KMS-11 (cell line): ENCODE measurements at regions not wholly inside any gene's neighbourhood (a gene's known extent, or its start where the extent isn't known, plus 50 kb on each side); places are given as distances from the start of the nearest gene placed in this dataset.

ENCODE experiments used
- H2AFZ ChIP-seq: fragments of 200-600 bp; sonication (generic); 2 replicates; pipeline ENCODE4 v1.6.1; 2016; ENCODE audit warnings: antibody characterized with exemption, mixed run types, low read depth
- H3K27ac ChIP-seq: fragments of 200-600 bp; sonication (generic); 2 replicates; pipeline ENCODE4 v1.6.1; 2016; ENCODE audit warnings: mild to moderate bottlenecking, mixed run types
- H3K27me3 ChIP-seq: fragments of 200-600 bp; sonication (generic); 2 replicates; pipeline ENCODE4 v1.6.1; 2017; ENCODE audit warnings: mild to moderate bottlenecking, low read depth, mixed run types, moderate library complexity; ENCODE audit not compliant: insufficient read depth
- H3K36me3 ChIP-seq: fragments of 200-600 bp; sonication (generic); 2 replicates; pipeline ENCODE4 v1.6.1; 2017; ENCODE audit warnings: mild to moderate bottlenecking, mixed run types; ENCODE audit not compliant: insufficient read depth
- H3K4me1 ChIP-seq: fragments of 200-600 bp; sonication (generic); 2 replicates; pipeline ENCODE4 v1.6.1; 2016; ENCODE audit warnings: mild to moderate bottlenecking, low read depth, mixed run types; ENCODE audit not compliant: poor library complexity, severe bottlenecking
- H3K4me2 ChIP-seq: fragments of 200-600 bp; sonication (generic); 2 replicates; pipeline ENCODE4 v1.7.0; 2016; ENCODE audit warnings: mild to moderate bottlenecking, mixed run types
- H3K4me3 ChIP-seq: fragments of 200-600 bp; sonication (generic); IDR thresholded peaks from 2 replicates; pipeline ENCODE4 v1.6.1; 2017; ENCODE audit warnings: low read depth, low read length, mixed read lengths; ENCODE audit not compliant: insufficient read depth
- H3K79me2 ChIP-seq: fragments of 200-600 bp; sonication (generic); 2 replicates; pipeline ENCODE4 v1.6.1; 2016; ENCODE audit warnings: low read depth, mixed run types; ENCODE audit not compliant: insufficient read depth
- H3K9ac ChIP-seq: fragments of 200-600 bp; sonication (generic); 2 replicates; pipeline ENCODE4 v1.6.1; 2016; ENCODE audit warnings: mild to moderate bottlenecking, mixed run types
- H4K20me1 ChIP-seq: fragments of 200-600 bp; sonication (generic); 2 replicates; pipeline ENCODE4 v1.6.1; 2016; ENCODE audit warnings: mild to moderate bottlenecking, mixed run types; ENCODE audit not compliant: insufficient read depth
- CTCF ChIP-seq: fragments of 200-600 bp; sonication (generic); conservative IDR thresholded peaks from 2 replicates; pipeline ENCODE4 v1.6.1; 2017; ENCODE audit warnings: low read depth, mild to moderate bottlenecking, antibody characterized with exemption, low read length, moderate library complexity, mixed read lengths

DNA sequence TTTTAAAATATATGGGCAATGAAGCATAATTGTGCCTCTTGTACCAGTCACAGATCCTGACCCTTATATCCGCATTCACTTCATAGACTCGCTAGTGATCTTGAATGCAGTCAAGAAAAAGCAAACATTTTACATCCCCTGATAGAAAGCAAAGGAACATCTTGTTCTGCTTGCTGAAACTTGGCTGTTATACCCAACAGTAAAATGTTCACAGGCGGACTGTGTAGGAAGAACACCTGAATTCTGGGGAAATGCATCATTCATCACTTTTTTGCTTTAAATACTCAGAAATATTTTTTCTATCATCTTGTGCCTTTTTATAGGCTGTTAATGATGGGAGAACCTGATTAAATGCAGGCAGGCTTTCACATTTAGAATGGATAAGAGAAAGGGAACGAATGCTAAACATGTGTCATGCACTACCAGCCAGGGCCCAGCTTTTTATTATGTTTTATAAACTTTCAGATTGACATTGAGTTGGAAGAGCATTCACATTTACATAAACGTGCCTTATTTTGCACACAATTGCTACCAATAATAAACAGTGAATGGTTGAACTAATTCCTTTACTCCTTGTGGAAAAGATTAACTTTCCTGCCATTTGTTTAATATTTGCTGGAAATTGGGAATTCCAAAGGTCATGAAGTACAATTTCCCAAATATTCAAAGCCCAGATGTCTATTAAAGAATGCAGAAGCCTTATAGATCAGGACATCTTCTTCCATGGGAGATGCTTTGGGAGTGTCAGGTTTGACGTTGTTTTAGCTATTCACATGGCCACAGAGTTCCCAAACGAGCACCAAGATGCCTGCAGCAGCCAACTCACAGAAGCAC lies 756.2 kb downstream of the TLE1 start:
- no peak overlapping the region for H3K4me2 ChIP-seq
- H3K9ac ChIP-seq: no peak overlapping the region
- no peak overlapping the region for H3K27ac ChIP-seq

GRCh38 chr9:80932181-80932580 lies 757.2 kb downstream of the TLE1 start:
- H3K79me2 ChIP-seq: no peaks in the 10 kb centered on the region
- no peak for TF ChIP-seq CTCF
- H4K20me1 ChIP-seq: no peaks in the 10 kb centered on the region
- H3K36me3 ChIP-seq: no peaks in the 10 kb centered on the region
- H3K4me2 ChIP-seq: no peak overlapping the region
- H3K27me3 ChIP-seq: no peaks in the 10 kb centered on the region
- no peak overlapping the region for H2AFZ ChIP-seq
- no peak overlapping the region for H3K9ac ChIP-seq
- H3K4me3 ChIP-seq: no peak overlapping the region
- no peak overlapping the region for H3K27ac ChIP-seq
- no peaks in the 10 kb centered on the region for H3K4me1 ChIP-seq

More for the DNA sequence above, 756.2 kb downstream of the TLE1 start:
- no peak for TF ChIP-seq CTCF
- Histone ChIP-seq H3K79me2 (no peaks in the 10 kb centered on the region), H3K36me3 (no peaks in the 10 kb centered on the region), H3K4me3 (no peak overlapping the region), H3K4me1 (no peaks in the 10 kb centered on the region), H2AFZ (no peak overlapping the region), H3K27me3 (no peaks in the 10 kb centered on the region), H4K20me1 (no peaks in the 10 kb centered on the region)

GRCh38 chr9:80931163-80931562 lies 758.2 kb downstream of the TLE1 start:
- H3K9ac ChIP-seq: no peak overlapping the region
- H3K4me2 ChIP-seq: no peak overlapping the region
- H3K79me2 ChIP-seq: no peaks in the 10 kb centered on the region
- no peak overlapping the region for H3K27ac ChIP-seq
- TF ChIP-seq CTCF: no peak
- no peaks in the 10 kb centered on the region for H4K20me1 ChIP-seq
- no peaks in the 10 kb centered on the region for H3K27me3 ChIP-seq
- no peak overlapping the region for H3K4me3 ChIP-seq
- no peaks in the 10 kb centered on the region for H3K36me3 ChIP-seq
- H2AFZ ChIP-seq: no peak overlapping the region
- no peaks in the 10 kb centered on the region for H3K4me1 ChIP-seq

DNA sequence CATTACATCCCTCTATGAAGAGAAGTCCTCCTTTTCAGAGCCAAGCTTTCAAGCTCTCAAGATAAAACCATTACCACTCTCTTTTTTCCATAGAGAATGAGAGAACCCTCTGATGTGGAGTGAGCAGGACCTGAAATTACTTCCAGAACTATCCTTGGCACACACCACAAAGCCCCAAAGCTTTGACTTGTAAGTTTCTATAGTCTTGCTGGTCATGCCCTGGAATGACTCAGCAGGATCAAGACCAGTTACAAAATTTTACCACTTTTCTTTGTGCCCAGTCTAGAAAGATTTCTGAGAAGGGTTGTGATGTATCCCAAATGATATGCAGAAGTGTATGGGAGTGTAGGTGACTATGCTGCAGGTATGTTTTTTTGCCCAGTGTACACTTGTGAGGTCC lies 760.6 kb downstream of the TLE1 start:
- Histone ChIP-seq H3K4me1 (no peaks in the 10 kb centered on the region), H3K4me2 (no peak overlapping the region), H3K79me2 (no peaks in the 10 kb centered on the region), H3K27me3 (no peaks in the 10 kb centered on the region), H2AFZ (no peak overlapping the region), H4K20me1 (no peaks in the 10 kb centered on the region), H3K27ac (no peak overlapping the region), H3K36me3 (no peaks in the 10 kb centered on the region), H3K9ac (no peak overlapping the region), H3K4me3 (no peak overlapping the region)
- TF ChIP-seq CTCF: no peak
